Neural cell (in vitro differentiated cells): ENCODE measurements at regions not wholly inside any gene's neighbourhood (a gene's known extent, or its start where the extent isn't known, plus 50 kb on each side); places are given as distances from the start of the nearest gene placed in this dataset.

ENCODE experiments used
- CTCF ChIP-seq: fragments of 450-650 bp; IDR thresholded peaks from 2 replicates; pipeline ENCODE4 v1.5.1; 2014; ENCODE audit warnings: antibody characterized with exemption, mild to moderate bottlenecking, moderate library complexity; ENCODE audit not compliant: poor library complexity, severe bottlenecking
- EP300 ChIP-seq: fragments of 450-650 bp; conservative IDR thresholded peaks from 2 replicates; pipeline ENCODE4 v1.6.1; 2014; ENCODE audit warnings: antibody characterized with exemption, mild to moderate bottlenecking, moderate library complexity; ENCODE audit not compliant: poor library complexity, severe bottlenecking
- EZH2 ChIP-seq: fragments of 200-600, 300-800 bp; shearing (Covaris generic), sonication (generic); IDR thresholded peaks from 2 replicates; pipeline ENCODE4 v1.6.1; 2014; ENCODE audit warnings: antibody characterized with exemption, low read length, borderline replicate concordance, mild to moderate bottlenecking; ENCODE audit not compliant: insufficient read depth, poor library complexity, severe bottlenecking
- POLR2AphosphoS5 ChIP-seq: IDR thresholded peaks from 2 replicates; pipeline ENCODE4 v1.6.1; 2012
- RAD21 ChIP-seq: fragments of 450-650 bp; conservative IDR thresholded peaks from 2 replicates; pipeline ENCODE4 v1.6.1; 2014; ENCODE audit warnings: antibody characterized with exemption, mild to moderate bottlenecking, moderate library complexity
- SMC3 ChIP-seq: fragments of 450-650 bp; conservative IDR thresholded peaks from 2 replicates; pipeline ENCODE4 v1.6.1; 2014; ENCODE audit warnings: antibody characterized with exemption, mild to moderate bottlenecking, moderate library complexity; ENCODE audit not compliant: poor library complexity
- TAF1 ChIP-seq: IDR thresholded peaks from 2 replicates; pipeline ENCODE4 v1.6.1; 2012; ENCODE audit warnings: low read depth

GRCh38 chr5:153863951-153864350 is 174.8 kb downstream of the FAM114A2 start:
- TF ChIP-seq CTCF (no peak), SMC3 (no peak), POLR2AphosphoS5 (no peak), TAF1 (no peak), EZH2 (no peak), EP300 (no peak), RAD21 (no peak)
